ENCODE measurements at regions not wholly inside any gene's neighbourhood (a gene's known extent, or its start where the extent isn't known, plus 50 kb on each side); places are given as distances from the start of the nearest gene placed in this dataset.

GRCh38 chr11:79582434-79582833 lies 141.6 kb upstream of the TENM4 start:
- no peak for TF ChIP-seq ZC3H10 (CRISPR knock-in tag; IDR thresholded peaks at IDR 0.05)
- TF ChIP-seq GLIS3 (CRISPR knock-in tag; IDR thresholded peaks at IDR 0.05) = no peak
- no peak for TF ChIP-seq SNAI2 (CRISPR knock-in tag; IDR thresholded peaks at IDR 0.05)
- TF ChIP-seq ESRRG (CRISPR knock-in tag; IDR thresholded peaks at IDR 0.05) = no peak
- TF ChIP-seq, protein P1, sequence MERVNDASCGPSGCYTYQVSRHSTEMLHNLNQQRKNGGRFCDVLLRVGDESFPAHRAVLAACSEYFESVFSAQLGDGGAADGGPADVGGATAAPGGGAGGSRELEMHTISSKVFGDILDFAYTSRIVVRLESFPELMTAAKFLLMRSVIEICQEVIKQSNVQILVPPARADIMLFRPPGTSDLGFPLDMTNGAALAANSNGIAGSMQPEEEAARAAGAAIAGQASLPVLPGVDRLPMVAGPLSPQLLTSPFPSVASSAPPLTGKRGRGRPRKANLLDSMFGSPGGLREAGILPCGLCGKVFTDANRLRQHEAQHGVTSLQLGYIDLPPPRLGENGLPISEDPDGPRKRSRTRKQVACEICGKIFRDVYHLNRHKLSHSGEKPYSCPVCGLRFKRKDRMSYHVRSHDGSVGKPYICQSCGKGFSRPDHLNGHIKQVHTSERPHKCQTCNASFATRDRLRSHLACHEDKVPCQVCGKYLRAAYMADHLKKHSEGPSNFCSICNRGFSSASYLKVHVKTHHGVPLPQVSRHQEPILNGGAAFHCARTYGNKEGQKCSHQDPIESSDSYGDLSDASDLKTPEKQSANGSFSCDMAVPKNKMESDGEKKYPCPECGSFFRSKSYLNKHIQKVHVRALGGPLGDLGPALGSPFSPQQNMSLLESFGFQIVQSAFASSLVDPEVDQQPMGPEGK (CRISPR knock-in tag; IDR thresholded peaks at IDR 0.05; ENCODE audit: borderline replicate concordance) = no peak
- TF ChIP-seq POU6F1 (CRISPR knock-in tag; IDR thresholded peaks at IDR 0.05; ENCODE audit: borderline replicate concordance, low read depth) = no peak
- no peak for TF ChIP-seq ZNF565 (CRISPR knock-in tag; conservative IDR thresholded peaks at IDR 0.05; ENCODE audit: low read depth)
- no peak for TF ChIP-seq RARB (CRISPR knock-in tag; IDR thresholded peaks at IDR 0.05)
- TF ChIP-seq BACH2 (CRISPR knock-in tag; IDR thresholded peaks at IDR 0.05; ENCODE audit: borderline replicate concordance) = no peak
- no peak for TF ChIP-seq PPARA (CRISPR knock-in tag; IDR thresholded peaks at IDR 0.05; ENCODE audit: borderline replicate concordance)
- ATAC-seq = no peak

- ATAC-seq = no peak
- TF ChIP-seq ZNF70 (CRISPR knock-in tag; IDR thresholded peaks at IDR 0.05) = no peak
- TF ChIP-seq TOX (CRISPR knock-in tag; IDR thresholded peaks at IDR 0.05; ENCODE audit: borderline replicate concordance) = no peak
- TF ChIP-seq PPARA (CRISPR knock-in tag; IDR thresholded peaks at IDR 0.05; ENCODE audit: borderline replicate concordance) = no peak
- TF ChIP-seq ARNTL (CRISPR knock-in tag; IDR thresholded peaks at IDR 0.05; ENCODE audit: borderline replicate concordance, low read depth) = no peak
- TF ChIP-seq ZNF565 (CRISPR knock-in tag; conservative IDR thresholded peaks at IDR 0.05; ENCODE audit: low read depth) = no peak
- no peak for TF ChIP-seq TCF4 (CRISPR knock-in tag; IDR thresholded peaks at IDR 0.05; ENCODE audit: borderline replicate concordance)
Measured at GRCh38 chr11:79579063-79579462, 138.2 kb upstream of the TENM4 start.

DNA sequence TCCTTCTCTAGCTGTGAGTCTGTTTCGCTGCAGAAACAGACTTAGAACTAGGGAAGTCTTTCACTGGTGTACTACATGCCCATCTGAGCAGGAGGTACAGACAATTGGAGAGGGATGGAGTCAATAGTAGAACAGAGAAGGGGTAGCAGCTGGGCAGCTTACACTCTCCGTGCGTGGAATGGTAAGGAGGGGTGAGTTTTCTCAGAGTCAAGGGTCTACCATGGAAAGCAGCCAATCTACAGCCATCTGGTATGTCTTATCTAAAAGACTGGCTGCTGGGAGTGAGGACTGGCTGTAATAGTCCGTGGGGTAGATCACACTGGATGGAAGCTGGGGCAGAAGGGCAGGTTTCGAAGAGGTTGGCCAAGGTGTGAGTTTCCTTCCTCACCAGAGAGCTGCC lies 137.3 kb upstream of the TENM4 start:
- TF ChIP-seq ESRRG (CRISPR knock-in tag; IDR thresholded peaks at IDR 0.05) = no peak
- TF ChIP-seq TOX (CRISPR knock-in tag; IDR thresholded peaks at IDR 0.05; ENCODE audit: borderline replicate concordance) = no peak
- no peak for TF ChIP-seq SNAI2 (CRISPR knock-in tag; IDR thresholded peaks at IDR 0.05)
- TF ChIP-seq, protein P1 (CRISPR knock-in tag; IDR thresholded peaks at IDR 0.05; ENCODE audit: borderline replicate concordance) = no peak
- no peak for TF ChIP-seq CREB5 (CRISPR knock-in tag; IDR thresholded peaks at IDR 0.05; ENCODE audit: low read depth)
- no peak for TF ChIP-seq TCF4 (CRISPR knock-in tag; IDR thresholded peaks at IDR 0.05; ENCODE audit: borderline replicate concordance)
- TF ChIP-seq ZFP3 (CRISPR knock-in tag; IDR thresholded peaks at IDR 0.05) = no peak
- TF ChIP-seq ZFP30 (CRISPR knock-in tag; IDR thresholded peaks at IDR 0.05) = no peak
- no peak for TF ChIP-seq POU6F1 (CRISPR knock-in tag; IDR thresholded peaks at IDR 0.05; ENCODE audit: borderline replicate concordance, low read depth)
- no peak for TF ChIP-seq CSRNP3 (CRISPR knock-in tag; IDR thresholded peaks at IDR 0.05)
- TF ChIP-seq, protein P2, sequence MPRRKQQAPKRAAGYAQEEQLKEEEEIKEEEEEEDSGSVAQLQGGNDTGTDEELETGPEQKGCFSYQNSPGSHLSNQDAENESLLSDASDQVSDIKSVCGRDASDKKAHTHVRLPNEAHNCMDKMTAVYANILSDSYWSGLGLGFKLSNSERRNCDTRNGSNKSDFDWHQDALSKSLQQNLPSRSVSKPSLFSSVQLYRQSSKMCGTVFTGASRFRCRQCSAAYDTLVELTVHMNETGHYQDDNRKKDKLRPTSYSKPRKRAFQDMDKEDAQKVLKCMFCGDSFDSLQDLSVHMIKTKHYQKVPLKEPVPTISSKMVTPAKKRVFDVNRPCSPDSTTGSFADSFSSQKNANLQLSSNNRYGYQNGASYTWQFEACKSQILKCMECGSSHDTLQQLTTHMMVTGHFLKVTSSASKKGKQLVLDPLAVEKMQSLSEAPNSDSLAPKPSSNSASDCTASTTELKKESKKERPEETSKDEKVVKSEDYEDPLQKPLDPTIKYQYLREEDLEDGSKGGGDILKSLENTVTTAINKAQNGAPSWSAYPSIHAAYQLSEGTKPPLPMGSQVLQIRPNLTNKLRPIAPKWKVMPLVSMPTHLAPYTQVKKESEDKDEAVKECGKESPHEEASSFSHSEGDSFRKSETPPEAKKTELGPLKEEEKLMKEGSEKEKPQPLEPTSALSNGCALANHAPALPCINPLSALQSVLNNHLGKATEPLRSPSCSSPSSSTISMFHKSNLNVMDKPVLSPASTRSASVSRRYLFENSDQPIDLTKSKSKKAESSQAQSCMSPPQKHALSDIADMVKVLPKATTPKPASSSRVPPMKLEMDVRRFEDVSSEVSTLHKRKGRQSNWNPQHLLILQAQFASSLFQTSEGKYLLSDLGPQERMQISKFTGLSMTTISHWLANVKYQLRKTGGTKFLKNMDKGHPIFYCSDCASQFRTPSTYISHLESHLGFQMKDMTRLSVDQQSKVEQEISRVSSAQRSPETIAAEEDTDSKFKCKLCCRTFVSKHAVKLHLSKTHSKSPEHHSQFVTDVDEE (CRISPR knock-in tag; IDR thresholded peaks at IDR 0.05) = no peak
- no peak for ATAC-seq

All from SK-N-SH treated with all-trans-retinoic acid at 6 μM for 48 hours (cell line).